HG03439 (cell line): ENCODE measurements at regions not wholly inside any gene's neighbourhood (a gene's known extent, or its start where the extent isn't known, plus 50 kb on each side); places are given as distances from the start of the nearest gene placed in this dataset.

Source experiments
- ATAC-seq: cut with Tn5 transposase; IDR thresholded peaks from one replicate; pipeline ENCODE4 v1.9.1; 2021; ENCODE audit warnings: mild to moderate bottlenecking, moderate library complexity; ENCODE audit not compliant: unreplicated experiment

GRCh38 chr21:43348801-43349261 is 78.1 kb downstream of the SIK1 start:
- ATAC-seq: no peak

GRCh38 chr21:43348170-43348766 is 78.7 kb downstream of the SIK1 start:
- no peak for ATAC-seq

- ATAC-seq: no peak
Observed at GRCh38 chr21:43347461-43348169, 79.3 kb downstream of the SIK1 start.

- ATAC-seq: no peak
Observed at GRCh38 chr21:43346551-43346950, 80.4 kb downstream of the SIK1 start.

- ATAC-seq: no peak
Observed at GRCh38 chr21:43345746-43346409, 81.1 kb downstream of the SIK1 start.

GRCh38 chr21:43345046-43345745 is 81.7 kb downstream of the SIK1 start:
- no peak for ATAC-seq

GRCh38 chr21:43343992-43344886 is 82.7 kb downstream of the SIK1 start:
- ATAC-seq: no peak

GRCh38 chr21:43343095-43343991 is 83.6 kb downstream of the SIK1 start:
- no peak for ATAC-seq

- no peak for ATAC-seq
Observed at GRCh38 chr21:43342301-43342881, 84.5 kb downstream of the SIK1 start.

- no peak for ATAC-seq
Observed at GRCh38 chr21:43341378-43342161, 85.4 kb downstream of the SIK1 start.

- ATAC-seq: no peak
Observed at GRCh38 chr21:43340491-43341377, 86.2 kb downstream of the SIK1 start.

- ATAC-seq: no peak
Observed at GRCh38 chr21:43339668-43340067, 87.3 kb downstream of the SIK1 start.

GRCh38 chr21:43338951-43339350 is 88.0 kb downstream of the SIK1 start:
- ATAC-seq: no peak

GRCh38 chr21:43337901-43338655 is 88.9 kb downstream of the SIK1 start:
- no peak for ATAC-seq

GRCh38 chr21:43335119-43335518 is 91.8 kb downstream of the SIK1 start:
- ATAC-seq: no peak

GRCh38 chr21:43334214-43334958 is 92.5 kb downstream of the SIK1 start:
- no peak for ATAC-seq
